DOHH2 (cell line): ENCODE measurements at regions not wholly inside any gene's neighbourhood (a gene's known extent, or its start where the extent isn't known, plus 50 kb on each side); places are given as distances from the start of the nearest gene placed in this dataset.

Source experiments
- H3F3A ChIP-seq: fragments of 200-600 bp; sonication (generic), shearing (Covaris generic); 2 replicates; pipeline ENCODE4 v1.6.0; 2016; ENCODE audit warnings: antibody characterized with exemption, mild to moderate bottlenecking; ENCODE audit not compliant: control insufficient read depth, insufficient read depth
- H3K27ac ChIP-seq: fragments of 200-600 bp; sonication (generic); 2 replicates; pipeline ENCODE4 v1.5.1; 2014; ENCODE audit warnings: low read depth, mild to moderate bottlenecking, low read length, moderate library complexity
- H3K27me3 ChIP-seq: fragments of 200-600 bp; sonication (generic); 2 replicates; pipeline ENCODE4 v1.6.1; 2014; ENCODE audit warnings: mild to moderate bottlenecking, low read length, mixed read lengths; ENCODE audit not compliant: control insufficient read depth
- H3K36me3 ChIP-seq: fragments of 200-600 bp; sonication (generic); 2 replicates; pipeline ENCODE4 v1.6.1; 2014; ENCODE audit warnings: mild to moderate bottlenecking, low read length, moderate library complexity, mixed read lengths; ENCODE audit not compliant: control insufficient read depth
- H3K4me1 ChIP-seq: fragments of 200-600 bp; sonication (generic); 2 replicates; pipeline ENCODE4 v1.6.1; 2014; ENCODE audit warnings: mild to moderate bottlenecking, low read length, mixed read lengths; ENCODE audit not compliant: control insufficient read depth
- H3K4me2 ChIP-seq: fragments of 200-600 bp; sonication (generic); 2 replicates; pipeline ENCODE4 v1.6.0; 2014; ENCODE audit warnings: mild to moderate bottlenecking, low read length, moderate library complexity
- H3K4me3 ChIP-seq: fragments of 200-600 bp; sonication (generic); 2 replicates; pipeline ENCODE4 v1.5.1; 2014; ENCODE audit warnings: mild to moderate bottlenecking, low read length, mixed read lengths
- H3K79me2 ChIP-seq: fragments of 200-600 bp; sonication (generic); 2 replicates; pipeline ENCODE4 v1.6.1; 2014; ENCODE audit warnings: mild to moderate bottlenecking, low read length, mixed read lengths; ENCODE audit not compliant: control insufficient read depth
- H3K9me2 ChIP-seq: fragments of 200-600 bp; sonication (generic); replicated peaks from 2 replicates; pipeline ENCODE4 v1.6.1; 2014; ENCODE audit warnings: mild to moderate bottlenecking, low read length, mixed read lengths; ENCODE audit not compliant: control insufficient read depth
- H3K9me3 ChIP-seq: fragments of 200-600 bp; sonication (generic); 2 replicates; pipeline ENCODE4 v1.6.1; 2014; ENCODE audit warnings: antibody characterized with exemption, low read length, mixed read lengths; ENCODE audit not compliant: control insufficient read depth, insufficient read depth
- H4K20me1 ChIP-seq: fragments of 200-600 bp; sonication (generic); 2 replicates; pipeline ENCODE4 v1.6.0; 2014; ENCODE audit warnings: low read depth, mild to moderate bottlenecking, antibody characterized with exemption, low read length, moderate library complexity; ENCODE audit not compliant: control insufficient read depth, insufficient read depth
- EZH2phosphoT487 ChIP-seq: fragments of 200-600 bp; sonication (generic); IDR thresholded peaks from 2 replicates; pipeline ENCODE4 v1.6.1; 2017; ENCODE audit warnings: borderline replicate concordance, mild to moderate bottlenecking, antibody characterized with exemption, low read length, moderate library complexity, mixed read lengths
- TF ChIP-seq, protein P1 (sequence below): fragments of 200-600 bp; sonication (generic); IDR thresholded peaks from one replicate; pipeline ENCODE4 v1.5.1; 2014; ENCODE audit warnings: antibody characterized with exemption, mild to moderate bottlenecking, low read depth, low read length; ENCODE audit not compliant: poor library complexity, severe bottlenecking

DNA sequence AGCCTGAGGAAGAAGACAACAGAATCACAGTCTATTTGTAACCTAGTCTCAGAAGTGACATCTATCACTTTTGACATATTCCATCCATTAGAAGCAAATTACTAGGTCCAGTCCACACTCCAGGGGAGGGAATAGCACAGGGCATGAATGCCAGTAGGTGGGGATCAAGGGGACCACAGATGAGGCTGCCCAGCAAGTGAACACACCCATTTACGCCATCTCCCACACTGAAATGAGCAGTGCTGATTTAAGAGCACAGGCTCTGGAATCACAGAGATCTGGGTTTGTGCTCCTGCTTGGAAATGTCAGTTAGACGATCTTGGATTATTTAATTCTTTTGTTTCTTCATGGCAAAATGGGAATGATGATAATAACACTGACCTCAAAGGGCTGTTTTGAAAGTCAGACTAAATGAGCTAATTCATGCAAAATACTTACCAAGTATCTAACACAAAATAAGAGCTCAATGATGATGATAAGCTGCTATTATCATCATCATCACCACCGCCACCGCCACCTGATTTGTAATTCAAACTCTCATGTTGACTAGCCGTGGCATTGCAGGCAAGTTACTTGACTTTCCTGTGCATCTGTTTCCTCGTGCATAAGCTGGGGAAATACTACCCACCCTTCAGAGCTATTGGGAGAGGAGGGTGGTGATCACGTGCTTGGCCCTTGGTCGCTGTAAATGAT is 138.9 kb upstream of the KLF14 start:
- H3K4me3 ChIP-seq, result no peak overlapping the region
- 0 out of 2 replicates have a peak, but pooled peaks cover 3% of the 10 kb centered on the region for H4K20me1 ChIP-seq
- H3K4me2 ChIP-seq, result no peak overlapping the region
- H3K27me3 ChIP-seq, result no peaks in the 10 kb centered on the region
- H3K36me3 ChIP-seq, result peaks cover 10% of the 10 kb centered on the region
- H3F3A ChIP-seq, result peaks cover 16% of the 10 kb centered on the region
- no peaks in the 10 kb centered on the region for H3K4me1 ChIP-seq
- TF ChIP-seq, protein P1, sequence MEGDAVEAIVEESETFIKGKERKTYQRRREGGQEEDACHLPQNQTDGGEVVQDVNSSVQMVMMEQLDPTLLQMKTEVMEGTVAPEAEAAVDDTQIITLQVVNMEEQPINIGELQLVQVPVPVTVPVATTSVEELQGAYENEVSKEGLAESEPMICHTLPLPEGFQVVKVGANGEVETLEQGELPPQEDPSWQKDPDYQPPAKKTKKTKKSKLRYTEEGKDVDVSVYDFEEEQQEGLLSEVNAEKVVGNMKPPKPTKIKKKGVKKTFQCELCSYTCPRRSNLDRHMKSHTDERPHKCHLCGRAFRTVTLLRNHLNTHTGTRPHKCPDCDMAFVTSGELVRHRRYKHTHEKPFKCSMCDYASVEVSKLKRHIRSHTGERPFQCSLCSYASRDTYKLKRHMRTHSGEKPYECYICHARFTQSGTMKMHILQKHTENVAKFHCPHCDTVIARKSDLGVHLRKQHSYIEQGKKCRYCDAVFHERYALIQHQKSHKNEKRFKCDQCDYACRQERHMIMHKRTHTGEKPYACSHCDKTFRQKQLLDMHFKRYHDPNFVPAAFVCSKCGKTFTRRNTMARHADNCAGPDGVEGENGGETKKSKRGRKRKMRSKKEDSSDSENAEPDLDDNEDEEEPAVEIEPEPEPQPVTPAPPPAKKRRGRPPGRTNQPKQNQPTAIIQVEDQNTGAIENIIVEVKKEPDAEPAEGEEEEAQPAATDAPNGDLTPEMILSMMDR, result no peak
- no peak for TF ChIP-seq EZH2phosphoT487
- H3K27ac ChIP-seq, result no peak overlapping the region
- H3K9me2 ChIP-seq, result no peaks in the 10 kb centered on the region
- no peaks in the 10 kb centered on the region for H3K79me2 ChIP-seq
- H3K9me3 ChIP-seq, result no peaks in the 10 kb centered on the region

DNA sequence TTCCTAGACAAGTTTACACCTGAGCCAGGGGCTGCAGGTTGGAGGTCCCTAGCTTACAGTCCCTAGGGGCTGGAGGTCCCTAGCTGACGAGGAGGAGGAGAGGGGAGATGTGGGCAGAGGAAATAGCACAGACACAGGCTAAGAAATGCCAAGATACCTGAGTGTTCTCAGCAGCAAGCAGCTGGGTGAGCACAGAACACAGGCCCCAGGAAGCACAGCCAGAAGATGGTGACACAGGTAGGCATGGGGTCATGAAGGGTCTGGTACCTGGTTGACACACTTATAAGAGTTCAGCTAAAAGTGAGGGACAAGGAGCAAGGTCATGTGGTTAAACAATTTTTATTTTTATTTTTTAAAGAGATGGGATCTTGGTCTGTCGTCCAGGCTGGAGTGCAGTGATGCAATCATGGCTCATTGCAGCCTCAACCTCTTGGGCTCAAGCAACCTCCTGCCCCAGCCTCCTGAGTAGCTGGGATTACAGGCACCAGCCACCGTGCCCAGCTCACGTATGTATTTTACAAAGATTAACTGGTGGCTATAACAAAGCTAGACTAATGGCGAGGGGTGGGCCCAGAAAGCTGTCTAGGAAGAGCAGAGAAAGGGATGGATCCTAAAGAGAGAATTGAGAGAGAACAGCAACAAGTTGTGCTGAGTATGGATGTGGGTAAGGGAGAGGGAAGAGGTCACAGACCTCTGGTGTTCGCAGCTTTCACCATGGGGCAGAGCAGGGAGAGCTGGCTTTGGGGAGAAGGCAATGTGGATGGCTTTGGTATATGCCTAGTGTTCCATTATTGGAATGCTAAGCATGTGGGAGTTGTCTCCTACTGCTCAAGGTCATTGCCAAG is 140.3 kb upstream of the KLF14 start:
- Histone ChIP-seq H3K4me1 (no peaks in the 10 kb centered on the region), H3K27me3 (no peaks in the 10 kb centered on the region), H3K9me3 (no peaks in the 10 kb centered on the region), H3K4me2 (no peak overlapping the region), H3K36me3 (peaks cover 20% of the 10 kb centered on the region), H3K9me2 (no peaks in the 10 kb centered on the region), H3K27ac (no peak overlapping the region), H3K4me3 (no peak overlapping the region), H3F3A (peaks cover 16% of the 10 kb centered on the region), H3K79me2 (no peaks in the 10 kb centered on the region), H4K20me1 (0 out of 2 replicates have a peak, but pooled peaks cover 3% of the 10 kb centered on the region)
- TF ChIP-seq EZH2phosphoT487, result no peak
- TF ChIP-seq, protein P1, result no peak

DNA sequence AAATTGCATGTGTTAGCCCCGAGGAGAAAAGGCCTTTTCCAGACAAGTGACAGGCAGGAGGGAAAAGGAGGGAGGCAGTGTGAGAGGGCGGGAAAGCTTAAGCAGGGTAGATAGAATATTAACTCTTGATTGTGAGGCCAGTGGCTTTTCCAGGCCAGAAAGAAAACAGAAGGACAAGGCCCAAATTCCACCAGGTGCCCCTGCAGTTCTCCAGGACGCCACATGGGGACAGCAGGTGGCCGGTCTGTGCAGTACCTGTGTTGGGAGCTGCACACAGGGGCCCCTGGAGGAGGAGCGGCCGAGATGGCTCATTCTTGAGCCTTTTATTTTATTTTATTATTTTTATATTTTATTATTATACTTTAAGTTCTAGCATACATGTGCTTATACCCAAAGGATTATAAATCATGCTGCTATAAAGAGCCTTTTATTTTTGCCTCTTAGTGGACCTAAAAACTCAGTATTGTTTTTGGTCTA is 141.3 kb upstream of the KLF14 start:
- Histone ChIP-seq H3K4me3 (no peak overlapping the region), H3K9me2 (no peaks in the 10 kb centered on the region), H4K20me1 (0 out of 2 replicates have a peak, but pooled peaks cover 3% of the 10 kb centered on the region), H3F3A (peaks cover 16% of the 10 kb centered on the region), H3K9me3 (no peaks in the 10 kb centered on the region), H3K4me2 (no peak overlapping the region), H3K27ac (no peak overlapping the region), H3K36me3 (peaks cover 24% of the 10 kb centered on the region), H3K4me1 (no peaks in the 10 kb centered on the region), H3K79me2 (no peaks in the 10 kb centered on the region), H3K27me3 (no peaks in the 10 kb centered on the region)
- no peak for TF ChIP-seq EZH2phosphoT487
- TF ChIP-seq, protein P1, result peak; percentile 89
